ENCODE measurements at regions not wholly inside any gene's neighbourhood (a gene's known extent, or its start where the extent isn't known, plus 50 kb on each side); places are given as distances from the start of the nearest gene placed in this dataset.

DNA sequence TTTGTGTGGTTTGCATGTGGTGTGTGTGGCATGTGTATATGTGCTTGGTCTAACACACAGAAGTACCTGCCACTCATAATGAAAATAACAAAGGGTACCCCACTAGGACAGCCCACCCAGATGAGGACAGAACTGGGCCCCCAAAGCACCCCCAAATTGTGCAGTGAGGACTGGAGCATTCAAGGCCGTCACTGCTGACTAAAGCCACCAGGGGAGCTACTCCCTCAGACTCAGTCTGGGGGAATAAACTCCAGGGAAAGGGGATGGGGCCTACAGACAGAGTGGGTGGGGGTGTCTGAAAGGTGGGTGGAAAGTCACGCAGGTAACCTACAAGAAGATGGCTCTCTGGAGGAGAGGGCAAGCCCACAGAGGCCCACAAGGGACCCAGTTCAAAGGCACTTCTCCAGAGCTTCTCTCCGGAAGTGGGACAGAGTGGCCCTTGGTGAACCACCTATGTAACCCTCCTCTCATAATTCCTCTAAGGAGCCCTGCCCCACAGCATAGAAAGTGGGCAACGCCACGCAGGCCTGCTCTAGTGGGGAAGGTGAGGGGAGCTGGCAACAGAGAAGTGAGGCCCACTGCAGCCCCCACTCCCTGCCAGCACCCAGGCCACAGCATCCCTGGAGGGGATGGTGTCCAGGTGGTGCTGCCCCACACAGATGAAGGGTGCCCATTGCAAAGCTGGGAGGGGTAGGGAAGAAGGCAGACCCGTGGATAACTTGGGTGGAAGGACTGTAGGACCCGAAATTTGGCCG lies 122.8 kb upstream of the MAFB start:
- TF ChIP-seq, protein P1, sequence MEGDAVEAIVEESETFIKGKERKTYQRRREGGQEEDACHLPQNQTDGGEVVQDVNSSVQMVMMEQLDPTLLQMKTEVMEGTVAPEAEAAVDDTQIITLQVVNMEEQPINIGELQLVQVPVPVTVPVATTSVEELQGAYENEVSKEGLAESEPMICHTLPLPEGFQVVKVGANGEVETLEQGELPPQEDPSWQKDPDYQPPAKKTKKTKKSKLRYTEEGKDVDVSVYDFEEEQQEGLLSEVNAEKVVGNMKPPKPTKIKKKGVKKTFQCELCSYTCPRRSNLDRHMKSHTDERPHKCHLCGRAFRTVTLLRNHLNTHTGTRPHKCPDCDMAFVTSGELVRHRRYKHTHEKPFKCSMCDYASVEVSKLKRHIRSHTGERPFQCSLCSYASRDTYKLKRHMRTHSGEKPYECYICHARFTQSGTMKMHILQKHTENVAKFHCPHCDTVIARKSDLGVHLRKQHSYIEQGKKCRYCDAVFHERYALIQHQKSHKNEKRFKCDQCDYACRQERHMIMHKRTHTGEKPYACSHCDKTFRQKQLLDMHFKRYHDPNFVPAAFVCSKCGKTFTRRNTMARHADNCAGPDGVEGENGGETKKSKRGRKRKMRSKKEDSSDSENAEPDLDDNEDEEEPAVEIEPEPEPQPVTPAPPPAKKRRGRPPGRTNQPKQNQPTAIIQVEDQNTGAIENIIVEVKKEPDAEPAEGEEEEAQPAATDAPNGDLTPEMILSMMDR (IDR thresholded peaks at IDR 0.05; ENCODE audit: low read depth, low read length) = peak; percentile 31; the same call in 1 of the 2 replicates
- TF ChIP-seq EZH2phosphoT487 (IDR thresholded peaks at IDR 0.05; ENCODE audit: low read depth) = no peak

Measured in OCI-LY3 (cell line).